Neural progenitor cell (in vitro differentiated cells): ENCODE measurements at regions not wholly inside any gene's neighbourhood (a gene's known extent, or its start where the extent isn't known, plus 50 kb on each side); places are given as distances from the start of the nearest gene placed in this dataset.

Experiments used
- DNase-seq: peaks from one replicate; pipeline ENCODE4 v3.0.0-alpha.2; 2016; ENCODE audit warnings: low spot score
- H2AFZ ChIP-seq: fragments of 200-600 bp; sonication (generic); replicated peaks from 2 replicates; pipeline ENCODE4 v1.6.1; 2016; ENCODE audit warnings: antibody characterized with exemption
- H3F3A ChIP-seq: fragments of 200-600 bp; sonication (generic); 2 replicates; pipeline ENCODE4 v1.6.1; 2016; ENCODE audit warnings: antibody characterized with exemption, low read depth
- H3K27ac ChIP-seq: fragments of 200-600 bp; sonication (generic); 2 replicates; pipeline ENCODE4 v1.5.1; 2016; ENCODE audit warnings: mild to moderate bottlenecking
- H3K27me3 ChIP-seq: fragments of 200-600 bp; sonication (generic); 2 replicates; pipeline ENCODE4 v1.6.1; 2016; ENCODE audit warnings: mild to moderate bottlenecking, moderate library complexity
- H3K36me3 ChIP-seq: fragments of 200-600 bp; sonication (generic); 2 replicates; pipeline ENCODE4 v1.5.1; 2016
- H3K4me1 ChIP-seq: fragments of 200-600 bp; sonication (generic); 2 replicates; pipeline ENCODE4 v1.6.1; 2016; ENCODE audit warnings: mixed run types
- H3K4me2 ChIP-seq: fragments of 200-600 bp; sonication (generic); 2 replicates; pipeline ENCODE4 v1.6.1; 2016
- H3K4me3 ChIP-seq: fragments of 200-600 bp; sonication (generic); 2 replicates; pipeline ENCODE4 v1.5.1; 2016
- H3K79me2 ChIP-seq: fragments of 200-600 bp; sonication (generic); 2 replicates; pipeline ENCODE4 v1.6.1; 2016; ENCODE audit warnings: low read depth
- H3K9ac ChIP-seq: fragments of 200-600 bp; sonication (generic); 2 replicates; pipeline ENCODE4 v1.6.1; 2016
- H3K9me3 ChIP-seq: fragments of 200-600 bp; sonication (generic); 2 replicates; pipeline ENCODE4 v1.5.1; 2016; ENCODE audit warnings: low read depth
- H4K20me1 ChIP-seq: fragments of 200-600 bp; sonication (generic); 2 replicates; pipeline ENCODE4 v1.6.1; 2016; ENCODE audit warnings: low read depth
- H3K27ac Mint-ChIP-seq: 3 replicates; pipeline ENCODE4 v1.8.0; 2021; ENCODE audit warnings: mixed read lengths
- H3K27me3 Mint-ChIP-seq: 2 replicates; pipeline ENCODE4 v1.8.0; 2022; ENCODE audit warnings: low read depth, mild to moderate bottlenecking, inconsistent platforms, moderate library complexity, mixed read lengths; ENCODE audit not compliant: insufficient read depth
- H3K36me3 Mint-ChIP-seq: 3 replicates; pipeline ENCODE4 v1.8.0; 2021; ENCODE audit warnings: mixed read lengths
- H3K4me1 Mint-ChIP-seq: 3 replicates; pipeline ENCODE4 v1.8.0; 2021; ENCODE audit warnings: mixed read lengths
- H3K4me3 Mint-ChIP-seq: 3 replicates; pipeline ENCODE4 v1.8.0; 2021; ENCODE audit warnings: mild to moderate bottlenecking, moderate library complexity, mixed read lengths
- H3K9me3 Mint-ChIP-seq: 3 replicates; pipeline ENCODE4 v1.8.0; 2020; ENCODE audit warnings: mixed read lengths
- CTCF ChIP-seq: fragments of 200-600 bp; sonication (generic); IDR thresholded peaks from 2 replicates; pipeline ENCODE4 v1.5.1; 2017; ENCODE audit warnings: antibody characterized with exemption, mild to moderate bottlenecking
- EZH2 ChIP-seq: fragments of 200-600 bp; sonication (generic); IDR thresholded peaks from 2 replicates; pipeline ENCODE4 v1.6.1; 2017; ENCODE audit warnings: antibody characterized with exemption, mild to moderate bottlenecking, moderate library complexity
- EZH2phosphoT487 ChIP-seq: fragments of 200-600 bp; sonication (generic); IDR thresholded peaks from 2 replicates; pipeline ENCODE4 v1.6.1; 2017; ENCODE audit warnings: antibody characterized with exemption

- peaks cover 10% of the 10 kb centered on the region for H3K4me1 Mint-ChIP-seq
- Histone ChIP-seq H3F3A (peaks cover 12% of the 10 kb centered on the region), H3K9ac (no peak overlapping the region), H4K20me1 (no peaks in the 10 kb centered on the region), H2AFZ (no peak overlapping the region), H3K27me3 (no peaks in the 10 kb centered on the region), H3K79me2 (no peaks in the 10 kb centered on the region), H3K36me3 (no peaks in the 10 kb centered on the region), H3K4me3 (no peak overlapping the region), H3K27ac (no peak overlapping the region), H3K4me1 (peaks cover 24% of the 10 kb centered on the region), H3K4me2 (peak overlapping the region; percentile 29), H3K9me3 (no peaks in the 10 kb centered on the region)
- no peaks in the 10 kb centered on the region for H3K27me3 Mint-ChIP-seq
- no peaks in the 10 kb centered on the region for H3K36me3 Mint-ChIP-seq
- peak; percentile 55 for DNase-seq
- no peak for TF ChIP-seq EZH2
- no peak for TF ChIP-seq EZH2phosphoT487
- no peak overlapping the region for H3K4me3 Mint-ChIP-seq
- no peak overlapping the region for H3K27ac Mint-ChIP-seq
- peaks cover 2% of the 10 kb centered on the region for H3K9me3 Mint-ChIP-seq
Measured at GRCh38 chr10:83925133-83925532, 214.2 kb upstream of the GHITM start.

GRCh38 chr10:83926606-83927005 lies 212.7 kb upstream of the GHITM start:
- H3K27me3 Mint-ChIP-seq = no peaks in the 10 kb centered on the region
- TF ChIP-seq EZH2 (no peak), EZH2phosphoT487 (no peak), CTCF (no peak)
- no peak overlapping the region for H3K27ac Mint-ChIP-seq
- H3K4me3 Mint-ChIP-seq = no peak overlapping the region
- no peaks in the 10 kb centered on the region for H3K36me3 Mint-ChIP-seq
- peaks cover 12% of the 10 kb centered on the region for H3F3A ChIP-seq
- H3K27me3 ChIP-seq = no peaks in the 10 kb centered on the region
- DNase-seq = no peak
- H3K4me1 ChIP-seq = peaks cover 24% of the 10 kb centered on the region
- H4K20me1 ChIP-seq = no peaks in the 10 kb centered on the region
- no peak overlapping the region for H3K27ac ChIP-seq
- no peak overlapping the region for H3K9ac ChIP-seq
- no peaks in the 10 kb centered on the region for H3K36me3 ChIP-seq
- no peak overlapping the region for H2AFZ ChIP-seq
- no peaks in the 10 kb centered on the region for H3K79me2 ChIP-seq
- no peak overlapping the region for H3K4me2 ChIP-seq
- no peaks in the 10 kb centered on the region for H3K9me3 ChIP-seq
- peaks cover 2% of the 10 kb centered on the region for H3K9me3 Mint-ChIP-seq
- no peak overlapping the region for H3K4me3 ChIP-seq
- peaks cover 10% of the 10 kb centered on the region for H3K4me1 Mint-ChIP-seq

GRCh38 chr10:83927166-83927565 lies 212.1 kb upstream of the GHITM start:
- Histone ChIP-seq H3K9me3 (no peaks in the 10 kb centered on the region), H3K27ac (no peak overlapping the region), H3K4me1 (peaks cover 24% of the 10 kb centered on the region), H3K4me3 (no peak overlapping the region), H3K79me2 (no peaks in the 10 kb centered on the region), H3K27me3 (no peaks in the 10 kb centered on the region), H3K4me2 (no peak overlapping the region), H4K20me1 (no peaks in the 10 kb centered on the region), H3K36me3 (no peaks in the 10 kb centered on the region), H3K9ac (no peak overlapping the region), H3F3A (peaks cover 12% of the 10 kb centered on the region), H2AFZ (no peak overlapping the region)
- Mint-ChIP-seq H3K36me3 (no peaks in the 10 kb centered on the region), H3K27ac (no peak overlapping the region), H3K9me3 (peaks cover 2% of the 10 kb centered on the region), H3K4me3 (no peak overlapping the region), H3K4me1 (peaks cover 13% of the 10 kb centered on the region), H3K27me3 (no peaks in the 10 kb centered on the region)
- no peak for DNase-seq
- TF ChIP-seq EZH2 = no peak
- no peak for TF ChIP-seq EZH2phosphoT487
- no peak for TF ChIP-seq CTCF

GRCh38 chr10:83929399-83929798 lies 209.9 kb upstream of the GHITM start:
- Histone ChIP-seq H3K4me3 (no peak overlapping the region), H3K36me3 (no peaks in the 10 kb centered on the region), H4K20me1 (no peaks in the 10 kb centered on the region), H3K79me2 (no peaks in the 10 kb centered on the region), H3K27me3 (no peaks in the 10 kb centered on the region), H3K4me2 (no peak overlapping the region), H3F3A (peaks cover 10% of the 10 kb centered on the region), H3K27ac (no peak overlapping the region), H3K9ac (no peak overlapping the region), H2AFZ (peak overlapping the region; percentile 15), H3K9me3 (no peaks in the 10 kb centered on the region), H3K4me1 (peaks cover 18% of the 10 kb centered on the region)
- Mint-ChIP-seq H3K27me3 (no peaks in the 10 kb centered on the region), H3K9me3 (peaks cover 2% of the 10 kb centered on the region), H3K27ac (peak overlapping the region; percentile 75), H3K4me1 (peaks cover 17% of the 10 kb centered on the region), H3K4me3 (no peak overlapping the region), H3K36me3 (no peaks in the 10 kb centered on the region)
- DNase-seq = no peak
- TF ChIP-seq EZH2 = no peak
- TF ChIP-seq EZH2phosphoT487 = no peak
- TF ChIP-seq CTCF = no peak
